Naive thymus-derived CD4-positive, alpha-beta T cell (primary cell): ENCODE measurements at regions not wholly inside any gene's neighbourhood (a gene's known extent, or its start where the extent isn't known, plus 50 kb on each side); places are given as distances from the start of the nearest gene placed in this dataset.

Experiments
- ATAC-seq: fragments of 150-1000 bp; cut with Tn5 transposase; 2 replicates; pipeline ENCODE4 v1.10.0; 2021; ENCODE audit warnings: mild to moderate bottlenecking, moderate library complexity
- CTCF ChIA-PET: fragments of 350-600 bp; sonication (Branson Sonifier 250); formaldehyde crosslinking; loops from one replicate; lab custom pipeline; 2021; ENCODE audit warnings: antibody characterized with exemption; lab: Charles Lee
- POLR2A ChIA-PET: fragments of 350-600 bp; sonication (Branson Sonifier 250); formaldehyde crosslinking; loops from one replicate; lab custom pipeline; 2021; ENCODE audit warnings: antibody characterized with exemption, inconsistent platforms; lab: Charles Lee
- DNase-seq, 9 donors: peaks; one replicate each; pipeline versions ENCODE4 v3.0.0 to v3.0.0-alpha.2; 2020 to 2022; ENCODE audit warnings: mixed read lengths in 1 of 9
- H3K27ac ChIP-seq: one replicate; pipeline ENCODE4 v1.7.0; 2013; ENCODE audit warnings: mild to moderate bottlenecking, low read depth, low read length, moderate library complexity
- H3K27me3 ChIP-seq, 2 donors: one replicate each; pipeline ENCODE4 v1.7.0; 2013; ENCODE audit warnings: low read length in 2 of 2, mild to moderate bottlenecking in 2 of 2, moderate library complexity in 2 of 2; ENCODE audit not compliant: control insufficient read depth in 2 of 2, insufficient read depth in 2 of 2
- H3K36me3 ChIP-seq, 3 experiments: 1 replicate in 2 of 3; 2 replicates in 1 of 3; pipeline ENCODE4 v1.7.0; 2013; ENCODE audit warnings: low read length in 3 of 3, mild to moderate bottlenecking in 3 of 3, moderate library complexity in 1 of 3; ENCODE audit not compliant: insufficient read depth in 3 of 3, control insufficient read depth in 2 of 3
- H3K4me1 ChIP-seq, 2 donors: one replicate each; pipeline ENCODE4 v1.7.0; 2013; ENCODE audit warnings: low read length in 2 of 2, mild to moderate bottlenecking in 2 of 2, moderate library complexity in 1 of 2; ENCODE audit not compliant: control insufficient read depth in 2 of 2, insufficient read depth in 2 of 2
- H3K4me3 ChIP-seq: 2 replicates; pipeline ENCODE4 v1.7.0; 2013; ENCODE audit warnings: mild to moderate bottlenecking, low read length
- H3K9me3 ChIP-seq, 3 experiments: 1 replicate in 2 of 3; 2 replicates in 1 of 3; pipeline ENCODE4 v1.7.0; 2013; ENCODE audit warnings: low read length in 3 of 3; ENCODE audit not compliant: control insufficient read depth in 2 of 3
- H3K27ac Mint-ChIP-seq, 9 donors: one replicate each; pipeline ENCODE4 v1.8.0; 2020 to 2022; ENCODE audit warnings: mixed read lengths in 9 of 9, mild to moderate bottlenecking in 8 of 9, moderate library complexity in 5 of 9, inconsistent platforms in 2 of 9
- H3K27me3 Mint-ChIP-seq, 5 donors: one replicate each; pipeline ENCODE4 v1.8.0; 2021 to 2022; ENCODE audit warnings: mixed read lengths in 5 of 5, mild to moderate bottlenecking in 1 of 5
- H3K36me3 Mint-ChIP-seq, 5 donors: one replicate each; pipeline ENCODE4 v1.8.0; 2020 to 2022; ENCODE audit warnings: mixed read lengths in 5 of 5, mild to moderate bottlenecking in 3 of 5, inconsistent platforms in 1 of 5
- H3K4me1 Mint-ChIP-seq, 7 donors: one replicate each; pipeline ENCODE4 v1.8.0; 2020 to 2022; ENCODE audit warnings: mixed read lengths in 7 of 7, mild to moderate bottlenecking in 3 of 7, inconsistent platforms in 1 of 7
- H3K4me3 Mint-ChIP-seq, 10 donors: one replicate each; pipeline ENCODE4 v1.8.0; 2020 to 2022; ENCODE audit warnings: mild to moderate bottlenecking in 10 of 10, mixed read lengths in 10 of 10, moderate library complexity in 6 of 10, inconsistent platforms in 2 of 10
- H3K9me3 Mint-ChIP-seq, 11 donors: one replicate each; pipeline ENCODE4 v1.8.0; 2020 to 2022; ENCODE audit warnings: mixed read lengths in 11 of 11, mild to moderate bottlenecking in 4 of 11, inconsistent platforms in 1 of 11, moderate library complexity in 1 of 11
- intact Hi-C, 2 donors: fragments of 100-400 bp; cut with micrococcal nuclease; formaldehyde crosslinking; loops; one replicate each; pipeline ENCODE4 v1.15.1; 2023

DNA sequence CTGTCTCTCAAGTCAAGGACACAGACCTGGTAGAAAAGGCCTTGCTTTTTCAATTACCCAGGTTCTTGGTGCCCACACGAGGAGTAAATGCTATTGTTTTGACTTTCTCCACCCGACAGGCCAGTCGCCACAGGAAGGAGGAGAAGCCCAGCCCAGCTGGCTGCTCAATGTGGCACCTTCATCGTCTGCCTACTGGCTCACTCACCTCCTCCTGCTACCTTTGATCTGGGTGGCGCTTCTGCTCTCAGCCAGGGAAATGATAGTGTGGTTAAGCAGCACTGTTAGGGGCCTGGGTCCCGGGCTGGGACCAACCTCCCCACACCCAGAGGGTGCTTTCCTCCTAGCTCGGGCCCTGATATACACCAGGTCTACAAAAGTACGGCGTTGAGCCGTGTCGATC, 75.0 kb upstream of the FZD10 start:
- peak overlapping the region in 9 of 10 donors; percentile 66 to 91 (median 86) for H3K4me3 Mint-ChIP-seq
- peak overlapping the region; percentile 48 for H3K27ac ChIP-seq
- CTCF ChIA-PET: no interaction called here
- no peaks in the 10 kb centered on the region for H3K36me3 ChIP-seq
- POLR2A ChIA-PET: interaction anchor here (0.6 kb wide), 1 partner anchor 1517 kb away, joined by 4 read pairs; no protein-coding TSS in a partner anchor
- peak overlapping the region; percentile 31 for H3K4me3 ChIP-seq
- H3K27ac Mint-ChIP-seq: peak overlapping the region in 8 of 9 donors; percentile 80 to 92 (median 88)
- H3K36me3 Mint-ChIP-seq: no peaks in the 10 kb centered on the region
- H3K27me3 ChIP-seq: no peaks in the 10 kb centered on the region
- peaks cover 0 to 25% of the 10 kb centered on the region in 2 donors for H3K4me1 ChIP-seq
- no peaks in the 10 kb centered on the region for H3K27me3 Mint-ChIP-seq
- no peaks in the 10 kb centered on the region for H3K9me3 ChIP-seq
- peaks cover 0 to 17% (median 0%) of the 10 kb centered on the region in 11 donors for H3K9me3 Mint-ChIP-seq
- intact Hi-C loops: no loop called here
- ATAC-seq: peak; percentile 60
- DNase-seq: peak in 8 of 9 donors; percentile 8 to 44 (median 28)
- H3K4me1 Mint-ChIP-seq: peaks cover 10 to 57% (median 51%) of the 10 kb centered on the region in 7 donors

DNA sequence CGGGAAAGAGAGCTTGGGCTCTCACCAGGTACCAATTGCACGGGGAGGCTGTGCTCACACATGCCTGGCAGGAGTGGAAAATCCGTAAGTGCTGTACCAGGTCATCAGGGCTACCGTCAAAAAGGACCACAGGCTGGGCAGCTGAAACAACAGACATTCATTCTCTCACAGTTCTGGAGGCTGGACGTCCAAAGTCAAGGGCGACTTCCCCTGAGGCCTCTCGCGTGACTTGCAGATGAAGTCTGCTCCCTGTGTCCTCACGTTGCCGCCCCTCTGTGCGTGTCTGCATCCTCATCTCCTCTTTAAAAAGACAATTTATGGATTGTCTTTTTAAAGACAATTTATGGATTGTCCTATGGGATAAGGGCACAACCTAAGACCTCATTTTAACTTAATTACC, 73.8 kb upstream of the FZD10 start:
- Histone ChIP-seq H3K4me3 (no peak overlapping the region), H3K36me3 (no peaks in the 10 kb centered on the region), H3K27me3 (no peaks in the 10 kb centered on the region), H3K27ac (no peak overlapping the region), H3K4me1 (peaks cover 0 to 25% of the 10 kb centered on the region in 2 donors), H3K9me3 (no peaks in the 10 kb centered on the region)
- DNase-seq (no peak), ATAC-seq (no peak)
- Mint-ChIP-seq H3K27me3 (no peaks in the 10 kb centered on the region), H3K4me3 (peak overlapping the region in 2 of 10 donors; percentile 9 to 38), H3K9me3 (peaks cover 0 to 17% (median 0%) of the 10 kb centered on the region in 11 donors), H3K4me1 (peaks cover 10 to 55% (median 42%) of the 10 kb centered on the region in 7 donors), H3K36me3 (no peaks in the 10 kb centered on the region), H3K27ac (peak overlapping the region in 2 of 9 donors; percentile 22 to 48)
- CTCF ChIA-PET: no interaction called here
- intact Hi-C loops: no loop called here
- POLR2A ChIA-PET: no interaction called here

- Histone ChIP-seq H3K9me3 (no peaks in the 10 kb centered on the region), H3K27ac (no peak overlapping the region), H3K4me1 (peaks cover 0 to 24% of the 10 kb centered on the region in 2 donors), H3K36me3 (no peaks in the 10 kb centered on the region), H3K4me3 (no peak overlapping the region), H3K27me3 (no peaks in the 10 kb centered on the region)
- peaks cover 0 to 17% (median 0%) of the 10 kb centered on the region in 11 donors for H3K9me3 Mint-ChIP-seq
- ATAC-seq (no peak), DNase-seq (no peak)
- peak overlapping the region in 1 of 9 donors; percentile 12 for H3K27ac Mint-ChIP-seq
- H3K4me3 Mint-ChIP-seq: no peak overlapping the region
- H3K4me1 Mint-ChIP-seq: peaks cover 9 to 37% (median 29%) of the 10 kb centered on the region in 7 donors
- no peaks in the 10 kb centered on the region for H3K36me3 Mint-ChIP-seq
- POLR2A ChIA-PET: no interaction called here
- intact Hi-C loops: no loop called here
- H3K27me3 Mint-ChIP-seq: no peaks in the 10 kb centered on the region
- CTCF ChIA-PET: no interaction called here
These were observed 71.7 kb upstream of the FZD10 start for GRCh38 chr12:130090542-130090941.

DNA sequence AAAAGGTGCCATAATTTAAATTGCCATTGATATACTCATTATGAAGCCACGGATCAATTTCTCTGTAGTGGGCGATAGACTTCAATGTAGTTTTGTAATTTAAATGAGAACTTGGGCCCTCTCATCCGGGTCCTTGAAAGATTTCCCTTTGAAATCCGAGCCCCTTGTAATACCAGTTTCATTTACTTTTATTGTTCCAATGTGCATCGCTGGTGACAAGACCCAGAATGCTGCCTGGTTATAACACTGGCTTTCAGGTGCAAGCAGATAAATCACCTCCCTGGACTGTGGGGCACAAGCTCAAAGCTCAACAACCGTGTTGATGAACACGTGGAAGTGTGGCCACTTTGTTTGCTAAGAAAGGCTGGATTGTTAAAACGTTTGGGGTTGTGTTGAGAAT, 68.9 kb upstream of the FZD10 start:
- DNase-seq (no peak), ATAC-seq (no peak)
- intact Hi-C loops: no loop called here
- Mint-ChIP-seq H3K9me3 (peaks cover 0 to 17% (median 0%) of the 10 kb centered on the region in 11 donors), H3K4me1 (peaks cover 0 to 15% (median 4%) of the 10 kb centered on the region in 7 donors), H3K27ac (no peak overlapping the region), H3K4me3 (no peak overlapping the region), H3K27me3 (peaks cover 0 to 8% (median 0%) of the 10 kb centered on the region in 5 donors), H3K36me3 (no peaks in the 10 kb centered on the region)
- Histone ChIP-seq H3K27me3 (no peaks in the 10 kb centered on the region), H3K4me1 (no peaks in the 10 kb centered on the region), H3K9me3 (no peaks in the 10 kb centered on the region), H3K27ac (no peak overlapping the region), H3K4me3 (no peak overlapping the region), H3K36me3 (no peaks in the 10 kb centered on the region)
- ChIA-PET POLR2A (no interaction called here), CTCF (no interaction called here)

DNA sequence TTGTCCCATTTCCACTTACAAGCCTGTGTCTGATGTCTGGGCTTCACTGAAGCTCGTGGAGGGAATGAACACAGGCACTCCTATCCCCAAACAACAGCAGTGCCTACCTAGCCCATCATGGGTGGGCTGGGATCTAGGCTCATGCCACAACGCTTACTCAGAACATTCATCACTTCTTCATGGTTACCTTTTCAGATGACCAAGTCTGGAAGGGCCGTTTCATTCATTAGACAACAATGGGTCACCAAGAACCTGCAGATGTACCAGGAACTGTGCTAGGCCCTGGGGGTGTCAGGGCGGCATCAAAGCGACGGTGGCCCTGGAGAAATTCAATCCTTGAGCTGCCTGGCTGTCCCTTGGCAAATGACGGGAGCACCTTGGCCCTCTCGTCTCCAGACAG, 64.9 kb upstream of the FZD10 start:
- POLR2A ChIA-PET: interaction anchor here (1.0 kb wide), 1 partner anchor 11 kb away, joined by 3 read pairs; no protein-coding TSS in a partner anchor
- H3K27me3 ChIP-seq: no peaks in the 10 kb centered on the region
- no peaks in the 10 kb centered on the region for H3K36me3 Mint-ChIP-seq
- no peak overlapping the region for H3K4me3 ChIP-seq
- intact Hi-C loops: no loop called here
- H3K4me1 ChIP-seq: no peaks in the 10 kb centered on the region
- H3K27ac Mint-ChIP-seq: no peak overlapping the region
- H3K9me3 Mint-ChIP-seq: no peaks in the 10 kb centered on the region
- no peaks in the 10 kb centered on the region for H3K9me3 ChIP-seq
- no peaks in the 10 kb centered on the region for H3K36me3 ChIP-seq
- H3K4me1 Mint-ChIP-seq: peaks cover 0 to 6% (median 0%) of the 10 kb centered on the region in 7 donors
- ATAC-seq: no peak
- no peak for DNase-seq
- no peak overlapping the region for H3K27ac ChIP-seq
- H3K27me3 Mint-ChIP-seq: peaks cover 0 to 16% (median 8%) of the 10 kb centered on the region in 5 donors
- CTCF ChIA-PET: no interaction called here
- no peak overlapping the region for H3K4me3 Mint-ChIP-seq

DNA sequence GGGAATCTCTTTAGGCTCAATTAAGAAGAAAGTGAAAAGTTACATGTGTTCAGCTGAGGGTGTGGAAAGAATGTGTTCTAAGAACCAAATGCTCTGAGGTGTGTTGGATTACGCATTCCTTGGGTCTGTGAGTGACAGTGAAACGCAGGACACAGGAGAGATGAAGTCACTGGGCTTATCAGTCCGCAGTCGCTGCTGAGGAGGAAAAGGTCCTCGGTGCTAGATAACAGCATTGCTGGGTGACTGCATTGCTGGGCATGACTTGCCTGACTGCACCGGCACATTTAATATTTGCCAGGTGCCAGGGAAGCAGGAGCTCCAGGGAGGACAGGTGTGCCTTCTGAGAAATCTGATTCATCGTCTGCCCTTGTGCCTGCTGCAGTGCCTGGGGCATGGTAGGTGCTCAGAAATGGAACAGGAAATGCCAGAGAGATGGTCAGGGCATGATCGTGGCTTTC, 64.4 kb upstream of the FZD10 start:
- Mint-ChIP-seq H3K4me3 (no peak overlapping the region), H3K36me3 (peaks cover 0 to under 1% (median 0%) of the 10 kb centered on the region in 5 donors), H3K4me1 (peaks cover 0 to 6% (median 0%) of the 10 kb centered on the region in 7 donors), H3K9me3 (no peaks in the 10 kb centered on the region), H3K27me3 (peaks cover 0 to 18% (median 8%) of the 10 kb centered on the region in 5 donors), H3K27ac (no peak overlapping the region)
- intact Hi-C loops: no loop called here
- ChIA-PET CTCF (no interaction called here), POLR2A (no interaction called here)
- Histone ChIP-seq H3K4me1 (no peaks in the 10 kb centered on the region), H3K27ac (no peak overlapping the region), H3K9me3 (no peaks in the 10 kb centered on the region), H3K36me3 (no peaks in the 10 kb centered on the region), H3K27me3 (no peaks in the 10 kb centered on the region), H3K4me3 (no peak overlapping the region)
- DNase-seq (no peak), ATAC-seq (no peak)
